BE2C (cell line): ENCODE measurements at regions not wholly inside any gene's neighbourhood (a gene's known extent, or its start where the extent isn't known, plus 50 kb on each side); places are given as distances from the start of the nearest gene placed in this dataset.
"Not testable (repeated sequence)": the region's sequence is repeated elsewhere in the genome, so short reads cannot be mapped to it uniquely, and the experiment has no call there.

ENCODE experiments used
- DNase-seq: peaks from one replicate; pipeline ENCODE4 v3.0.0-alpha.2; 2020
- H3K27me3 ChIP-seq: fragments of 250-450 bp; sonication (Bioruptor Pico); 2 replicates; pipeline ENCODE4 v1.5.1; 2020; ENCODE audit warnings: mild to moderate bottlenecking
- H3K36me3 ChIP-seq: fragments of 250-450 bp; sonication (Bioruptor Pico); 2 replicates; pipeline ENCODE4 v1.5.1; 2020; ENCODE audit warnings: mild to moderate bottlenecking
- H3K4me1 ChIP-seq: fragments of 250-450 bp; sonication (Bioruptor Pico); 2 replicates; pipeline ENCODE4 v1.5.1; 2020
- H3K4me3 ChIP-seq: 2 replicates; pipeline ENCODE4 v1.5.1; 2011; ENCODE audit warnings: low read depth, low read length
- H3K9me3 ChIP-seq: fragments of 250-450 bp; sonication (Bioruptor Pico); 2 replicates; pipeline ENCODE4 v1.5.1; 2020
- CTCF ChIP-seq: IDR thresholded peaks from 2 replicates; pipeline ENCODE4 v1.5.1; 2012; ENCODE audit warnings: mild to moderate bottlenecking, low read depth, low read length

- Histone ChIP-seq H3K9me3 (no peaks in the 10 kb centered on the region), H3K27me3 (no peaks in the 10 kb centered on the region), H3K36me3 (no peaks in the 10 kb centered on the region), H3K4me1 (peaks cover 15% of the 10 kb centered on the region), H3K4me3 (no peak overlapping the region)
- DNase-seq = no peak
- no peak for TF ChIP-seq CTCF
Measured at GRCh38 chr20:58038123-58038654, 190.3 kb downstream of the ANKRD60 start.

GRCh38 chr20:58037631-58038030 is 190.8 kb downstream of the ANKRD60 start:
- H3K9me3 ChIP-seq = no peaks in the 10 kb centered on the region
- no peaks in the 10 kb centered on the region for H3K27me3 ChIP-seq
- DNase-seq = no peak
- H3K4me3 ChIP-seq = no peak overlapping the region
- TF ChIP-seq CTCF = no peak
- H3K4me1 ChIP-seq = peaks cover 15% of the 10 kb centered on the region
- H3K36me3 ChIP-seq = no peaks in the 10 kb centered on the region

GRCh38 chr20:58033026-58033536 is 195.4 kb downstream of the ANKRD60 start:
- DNase-seq = no peak
- no peaks in the 10 kb centered on the region for H3K4me1 ChIP-seq
- no peak overlapping the region for H3K4me3 ChIP-seq
- TF ChIP-seq CTCF = no peak
- H3K36me3 ChIP-seq = no peaks in the 10 kb centered on the region
- H3K9me3 ChIP-seq = no peaks in the 10 kb centered on the region
- H3K27me3 ChIP-seq = no peaks in the 10 kb centered on the region

GRCh38 chr20:58032599-58032998 is 195.9 kb downstream of the ANKRD60 start:
- no peaks in the 10 kb centered on the region for H3K27me3 ChIP-seq
- no peaks in the 10 kb centered on the region for H3K36me3 ChIP-seq
- H3K4me1 ChIP-seq = no peaks in the 10 kb centered on the region
- no peak for DNase-seq
- H3K4me3 ChIP-seq = no peak overlapping the region
- no peaks in the 10 kb centered on the region for H3K9me3 ChIP-seq
- TF ChIP-seq CTCF = no peak

GRCh38 chr20:58031350-58031749 is 197.1 kb downstream of the ANKRD60 start:
- not testable (repeated sequence) for H3K27me3 ChIP-seq, H3K36me3 ChIP-seq, H3K9me3 ChIP-seq, H3K4me3 ChIP-seq, DNase-seq, H3K4me1 ChIP-seq

- Histone ChIP-seq H3K9me3 (no peaks in the 10 kb centered on the region), H3K4me1 (no peaks in the 10 kb centered on the region), H3K36me3 (no peaks in the 10 kb centered on the region), H3K4me3 (no peak overlapping the region), H3K27me3 (no peaks in the 10 kb centered on the region)
- DNase-seq = peak; percentile 63
- peak; percentile 54 for TF ChIP-seq CTCF
Measured at GRCh38 chr20:58028123-58028522, 200.3 kb downstream of the ANKRD60 start.
